Peyer's patch (tissue), 4 donors: ENCODE measurements at regions not wholly inside any gene's neighbourhood (a gene's known extent, or its start where the extent isn't known, plus 50 kb on each side); places are given as distances from the start of the nearest gene placed in this dataset.
"Not testable (repeated sequence)": the region's sequence is repeated elsewhere in the genome, so short reads cannot be mapped to it uniquely, and the experiment has no call there.

Experiments
- DNase-seq, 3 donors: peaks; one replicate each; pipeline ENCODE4 v3.0.0-alpha.2; 2017 to 2019
- H3K27ac ChIP-seq, 4 donors: fragments of 200-600 bp; sonication (generic); one replicate each; pipeline ENCODE4 v1.5.1; 2016 to 2019
- H3K27me3 ChIP-seq, 2 donors: fragments of 200-600 bp; sonication (generic); one replicate each; pipeline ENCODE4 v1.5.1; 2019
- H3K36me3 ChIP-seq, 3 donors: fragments of 200-600 bp; sonication (generic); one replicate each; pipeline ENCODE4 v1.5.1; 2016 to 2019
- H3K4me1 ChIP-seq, 4 donors: fragments of 200-600 bp; sonication (generic); one replicate each; pipeline ENCODE4 v1.5.1; 2016 to 2019
- H3K4me3 ChIP-seq, 4 donors: fragments of 200-600 bp; sonication (generic); 1 replicate in 3 of 4; 2 replicates in 1 of 4; pipeline ENCODE4 v1.5.1; 2016 to 2019; ENCODE audit warnings: mild to moderate bottlenecking in 1 of 4
- H3K9me3 ChIP-seq, 4 donors: fragments of 200-600 bp; sonication (generic); one replicate each; pipeline ENCODE4 v1.5.1; 2016 to 2019; ENCODE audit warnings: mild to moderate bottlenecking in 1 of 4
- POLR2A ChIP-seq, 2 donors: fragments of 450-650 bp; IDR thresholded peaks; one replicate each; pipeline ENCODE4 v1.5.1; 2017; ENCODE audit warnings: antibody characterized with exemption in 2 of 2, mild to moderate bottlenecking in 2 of 2, moderate library complexity in 2 of 2
- TF ChIP-seq, protein P1 (sequence below), 6 experiments: fragments of 450-650 bp in 4 of 6; fragments of 200-600 bp in 2 of 6; sonication (generic) in 1 of 6; IDR thresholded peaks; one replicate each; pipeline ENCODE4 v1.5.1; 2017 to 2019; ENCODE audit warnings: antibody characterized with exemption in 6 of 6, mild to moderate bottlenecking in 3 of 6, moderate library complexity in 1 of 6

DNA sequence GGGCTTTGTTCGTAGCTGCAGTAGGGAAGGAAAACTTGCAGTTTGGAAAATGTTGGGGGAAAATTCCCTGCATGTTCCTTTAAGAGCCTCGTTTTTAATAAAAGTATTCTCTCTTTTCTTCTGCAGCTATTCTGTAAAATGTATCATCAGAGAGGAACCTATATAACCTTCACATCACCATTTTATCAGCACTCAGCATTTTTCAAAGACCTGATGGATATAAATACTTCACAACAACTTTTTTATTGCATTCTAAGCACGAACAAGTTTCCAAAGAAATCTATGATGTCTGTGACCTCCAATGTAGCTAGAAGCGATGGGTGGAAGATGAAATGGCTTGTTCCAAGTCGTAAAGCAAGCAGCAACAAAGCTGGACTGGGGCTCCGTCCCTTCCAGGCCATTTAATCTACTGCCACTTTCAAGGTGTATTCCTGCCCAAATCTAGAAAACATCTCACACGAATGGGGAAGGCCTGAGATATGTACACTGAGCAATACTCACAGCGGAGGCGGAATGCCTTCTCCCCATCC is 84.0 kb downstream of the NSUN2 start:
- no peak overlapping the region for H3K27ac ChIP-seq
- no peaks in the 10 kb centered on the region for H3K36me3 ChIP-seq
- no peaks in the 10 kb centered on the region for H3K4me1 ChIP-seq
- no peaks in the 10 kb centered on the region for H3K9me3 ChIP-seq
- TF ChIP-seq, protein P1, sequence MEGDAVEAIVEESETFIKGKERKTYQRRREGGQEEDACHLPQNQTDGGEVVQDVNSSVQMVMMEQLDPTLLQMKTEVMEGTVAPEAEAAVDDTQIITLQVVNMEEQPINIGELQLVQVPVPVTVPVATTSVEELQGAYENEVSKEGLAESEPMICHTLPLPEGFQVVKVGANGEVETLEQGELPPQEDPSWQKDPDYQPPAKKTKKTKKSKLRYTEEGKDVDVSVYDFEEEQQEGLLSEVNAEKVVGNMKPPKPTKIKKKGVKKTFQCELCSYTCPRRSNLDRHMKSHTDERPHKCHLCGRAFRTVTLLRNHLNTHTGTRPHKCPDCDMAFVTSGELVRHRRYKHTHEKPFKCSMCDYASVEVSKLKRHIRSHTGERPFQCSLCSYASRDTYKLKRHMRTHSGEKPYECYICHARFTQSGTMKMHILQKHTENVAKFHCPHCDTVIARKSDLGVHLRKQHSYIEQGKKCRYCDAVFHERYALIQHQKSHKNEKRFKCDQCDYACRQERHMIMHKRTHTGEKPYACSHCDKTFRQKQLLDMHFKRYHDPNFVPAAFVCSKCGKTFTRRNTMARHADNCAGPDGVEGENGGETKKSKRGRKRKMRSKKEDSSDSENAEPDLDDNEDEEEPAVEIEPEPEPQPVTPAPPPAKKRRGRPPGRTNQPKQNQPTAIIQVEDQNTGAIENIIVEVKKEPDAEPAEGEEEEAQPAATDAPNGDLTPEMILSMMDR (IDR thresholded peaks at IDR 0.05): no peak
- TF ChIP-seq POLR2A (IDR thresholded peaks at IDR 0.05): no peak
- no peak for DNase-seq
- H3K4me3 ChIP-seq: no peak overlapping the region
- no peaks in the 10 kb centered on the region for H3K27me3 ChIP-seq

GRCh38 chr5:6547926-6548519 is 84.8 kb downstream of the NSUN2 start:
- H3K4me1 ChIP-seq, DNase-seq, H3K4me3 ChIP-seq, H3K27ac ChIP-seq, H3K27me3 ChIP-seq, H3K9me3 ChIP-seq, H3K36me3 ChIP-seq: not testable (repeated sequence)

- no peak overlapping the region for H3K4me3 ChIP-seq
- no peak overlapping the region for H3K27ac ChIP-seq
- no peaks in the 10 kb centered on the region for H3K27me3 ChIP-seq
- no peaks in the 10 kb centered on the region for H3K36me3 ChIP-seq
- no peaks in the 10 kb centered on the region for H3K4me1 ChIP-seq
- no peak for DNase-seq
- no peak for TF ChIP-seq POLR2A (IDR thresholded peaks at IDR 0.05)
- TF ChIP-seq, protein P1 (IDR thresholded peaks at IDR 0.05): no peak
- no peaks in the 10 kb centered on the region for H3K9me3 ChIP-seq
Measured at GRCh38 chr5:6547498-6547897, 85.3 kb downstream of the NSUN2 start.

GRCh38 chr5:6545770-6546690 is 86.8 kb downstream of the NSUN2 start:
- no peak for DNase-seq
- no peak overlapping the region for H3K4me3 ChIP-seq
- no peaks in the 10 kb centered on the region for H3K27me3 ChIP-seq
- H3K4me1 ChIP-seq: no peaks in the 10 kb centered on the region
- peak overlapping the region in 1 of 4 donors; percentile 48 for H3K27ac ChIP-seq
- H3K9me3 ChIP-seq: no peaks in the 10 kb centered on the region
- no peaks in the 10 kb centered on the region for H3K36me3 ChIP-seq
- TF ChIP-seq, protein P1 (IDR thresholded peaks at IDR 0.05): no peak
- TF ChIP-seq POLR2A (IDR thresholded peaks at IDR 0.05): no peak

DNA sequence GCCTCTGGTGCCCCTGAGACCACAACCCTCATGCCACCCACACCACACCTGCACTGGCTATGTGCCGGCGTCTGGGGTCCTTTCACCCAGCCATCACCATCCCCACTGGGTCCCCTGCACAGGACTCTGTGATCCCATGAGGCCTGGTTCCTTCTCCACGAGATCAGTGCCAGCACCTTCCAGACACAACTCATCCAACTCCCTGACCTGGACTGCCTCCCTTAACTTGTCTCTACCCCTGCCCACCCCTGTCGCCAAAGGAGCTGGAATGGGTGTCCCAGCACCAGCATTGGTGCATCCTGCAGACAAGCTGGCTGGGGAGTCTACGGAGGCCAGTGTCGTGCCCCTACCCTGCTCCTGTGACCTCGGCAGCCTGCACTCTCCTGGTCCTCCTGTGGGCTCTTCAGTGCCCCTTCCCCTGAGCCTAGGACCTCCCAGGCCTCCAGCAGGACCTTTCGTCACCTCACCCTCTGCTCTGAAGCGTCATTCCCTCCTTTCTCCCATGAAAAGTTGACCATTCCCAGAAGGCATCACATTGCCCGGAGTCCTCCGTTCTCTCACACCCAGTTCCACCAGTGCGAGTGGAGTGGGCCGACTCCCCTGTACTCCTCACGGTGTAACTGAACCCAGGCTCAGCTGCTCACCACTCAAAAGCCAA is 87.7 kb downstream of the NSUN2 start:
- DNase-seq: no peak
- H3K9me3 ChIP-seq: no peaks in the 10 kb centered on the region
- H3K27me3 ChIP-seq: no peaks in the 10 kb centered on the region
- TF ChIP-seq POLR2A (IDR thresholded peaks at IDR 0.05): no peak
- TF ChIP-seq, protein P1 (IDR thresholded peaks at IDR 0.05): no peak
- no peaks in the 10 kb centered on the region for H3K36me3 ChIP-seq
- no peak overlapping the region for H3K4me3 ChIP-seq
- no peak overlapping the region for H3K27ac ChIP-seq
- H3K4me1 ChIP-seq: no peaks in the 10 kb centered on the region

- Histone ChIP-seq H3K9me3 (no peaks in the 10 kb centered on the region), H3K4me1 (no peaks in the 10 kb centered on the region), H3K27ac (no peak overlapping the region), H3K27me3 (no peaks in the 10 kb centered on the region), H3K36me3 (no peaks in the 10 kb centered on the region), H3K4me3 (no peak overlapping the region)
- no peak for DNase-seq
- no peak for TF ChIP-seq POLR2A (IDR thresholded peaks at IDR 0.05)
- TF ChIP-seq, protein P1 (IDR thresholded peaks at IDR 0.05): no peak
Measured at GRCh38 chr5:6544561-6544935, 88.3 kb downstream of the NSUN2 start.
